ENCODE measurements at regions not wholly inside any gene's neighbourhood (a gene's known extent, or its start where the extent isn't known, plus 50 kb on each side); places are given as distances from the start of the nearest gene placed in this dataset.
"Not testable (repeated sequence)": the region's sequence is repeated elsewhere in the genome, so short reads cannot be mapped to it uniquely, and the experiment has no call there.

DNA sequence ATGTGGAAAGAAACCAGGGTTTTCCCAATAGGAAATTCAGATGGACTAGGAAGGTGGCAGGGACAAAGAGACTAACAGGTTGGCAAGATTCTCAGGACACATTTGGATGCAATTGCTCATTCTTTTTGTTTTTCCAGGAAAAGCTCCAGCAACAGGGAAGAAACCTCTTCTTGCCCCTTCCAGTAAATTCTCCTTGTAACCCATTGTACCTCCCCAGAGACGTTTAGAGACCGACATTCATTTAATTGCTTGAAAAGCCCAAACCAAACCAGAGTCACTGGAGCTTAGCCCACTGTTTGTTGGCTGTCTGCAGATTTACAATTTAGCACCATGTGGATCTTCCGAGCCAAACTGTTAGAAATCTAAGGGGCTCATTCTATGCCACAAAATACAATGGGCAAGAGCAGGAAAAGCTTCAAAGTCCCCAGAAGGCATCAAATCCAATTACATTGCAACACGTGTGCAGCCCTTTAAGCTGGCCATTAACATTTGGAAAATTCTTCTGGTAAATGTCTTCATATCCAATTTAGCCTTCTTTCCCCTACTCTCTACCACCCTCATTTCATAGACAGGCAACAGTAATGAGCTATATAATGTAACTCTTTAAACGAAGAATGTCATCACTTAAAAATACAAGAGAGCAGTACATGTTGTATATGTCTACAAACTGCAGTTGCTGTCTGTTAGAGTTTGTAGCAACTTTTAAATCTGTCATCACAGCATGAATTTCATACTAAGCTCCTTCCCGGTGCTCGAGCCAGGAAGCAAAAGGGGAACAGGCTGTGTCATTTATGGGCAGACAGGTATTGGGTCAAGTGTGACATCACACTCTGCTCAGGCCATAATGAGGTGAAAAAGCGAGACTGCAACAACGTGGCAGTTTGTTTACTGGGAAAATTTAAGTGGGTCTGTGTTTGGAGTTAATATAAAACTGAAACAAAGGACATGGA lies 235.6 kb upstream of the HNRNPA3 start:
- DNase-seq (ENCODE audit: low read depth) = no peak

DNA sequence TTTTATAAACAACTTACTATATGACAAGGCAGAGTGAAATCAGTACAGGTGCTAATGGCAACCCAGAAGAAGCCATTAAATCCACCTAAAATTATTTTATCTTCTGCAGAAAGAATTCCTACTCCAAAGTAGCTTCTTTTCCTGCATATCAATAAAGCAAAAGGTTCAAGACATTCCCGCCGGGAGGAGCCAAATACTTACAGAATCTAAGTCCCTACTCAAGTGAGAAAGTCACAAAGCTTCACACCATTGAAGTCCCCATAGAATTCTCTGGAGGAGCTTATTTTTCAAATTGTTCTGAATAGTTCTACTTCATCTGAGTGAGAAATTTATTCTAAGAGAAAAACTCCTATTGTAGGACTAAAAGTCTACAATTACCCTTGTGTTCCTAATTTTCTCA lies 233.7 kb upstream of the HNRNPA3 start:
- no peak for DNase-seq (ENCODE audit: low read depth)

DNA sequence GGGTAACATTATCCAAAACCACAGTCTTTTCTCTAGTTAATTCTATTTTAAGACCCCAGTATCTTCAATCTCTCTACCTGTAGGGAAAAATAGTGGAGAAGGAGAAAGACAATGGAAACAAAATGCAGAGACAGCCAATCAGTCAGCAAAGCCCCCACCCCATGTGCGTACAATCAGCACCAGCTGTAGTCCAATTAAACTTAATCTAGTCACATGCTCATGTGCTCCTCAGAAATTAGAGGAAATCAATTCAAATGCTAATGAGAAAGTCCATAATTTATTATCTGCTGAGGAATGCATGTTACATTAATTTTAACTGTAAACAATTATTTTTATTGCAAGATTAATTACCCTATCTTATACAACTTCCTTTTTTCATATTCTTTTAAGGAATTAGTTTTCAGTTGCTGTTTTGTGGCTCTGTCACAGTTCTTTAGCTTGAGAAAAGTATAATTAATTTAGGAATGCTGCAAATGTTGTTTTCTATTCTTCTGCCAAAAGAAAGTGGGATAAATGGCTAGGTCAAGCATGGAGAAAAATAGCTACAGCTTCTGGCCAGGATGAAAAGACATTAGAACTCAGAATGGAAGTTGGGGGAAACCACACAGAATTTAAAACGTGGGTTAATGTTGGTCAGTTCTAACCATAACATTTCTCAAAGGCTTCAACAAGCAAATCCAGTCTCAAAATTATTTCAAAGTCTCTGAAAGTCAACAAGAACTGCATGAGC lies 232.4 kb upstream of the HNRNPA3 start:
- DNase-seq (ENCODE audit: low read depth) = no peak

DNA sequence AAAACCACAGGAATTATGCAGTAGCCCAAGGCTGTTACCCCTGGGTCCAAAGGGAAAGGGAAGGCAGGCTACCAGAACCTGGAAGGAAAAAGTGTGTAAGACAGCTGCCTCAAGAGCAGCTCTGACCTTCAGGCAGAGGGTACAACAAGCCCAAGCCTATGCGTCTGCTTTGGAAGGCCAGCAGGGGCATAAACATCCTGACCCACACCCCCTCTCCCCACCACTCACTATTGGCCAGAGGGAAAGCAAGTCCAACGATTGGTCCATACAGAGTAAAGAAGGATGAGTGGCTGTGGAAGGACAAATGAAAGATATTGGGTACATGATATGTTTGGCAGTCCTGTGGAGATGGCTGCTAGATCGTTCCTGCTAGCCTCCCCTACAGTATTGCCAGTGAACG lies 227.6 kb upstream of the HNRNPA3 start:
- no peak for DNase-seq (ENCODE audit: low read depth)

DNA sequence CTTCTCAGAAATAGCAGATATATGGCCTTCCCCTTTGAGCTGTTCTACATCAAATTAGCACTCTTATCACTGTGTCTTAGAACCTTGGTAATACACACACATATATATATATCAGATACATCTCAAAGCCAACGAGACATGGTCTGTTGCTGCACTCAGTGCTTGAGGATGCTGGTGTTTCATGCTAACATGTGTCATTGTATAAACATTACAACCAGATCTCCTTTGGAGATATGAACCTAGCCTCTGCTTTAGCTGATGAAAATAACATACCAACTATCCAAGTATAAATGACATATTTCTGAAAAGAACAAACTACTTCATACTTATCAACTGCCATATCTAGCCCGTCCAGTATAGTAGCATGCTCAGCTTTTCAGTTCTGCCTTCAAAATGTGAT lies 226.7 kb upstream of the HNRNPA3 start:
- no peak for DNase-seq (ENCODE audit: low read depth)

DNA sequence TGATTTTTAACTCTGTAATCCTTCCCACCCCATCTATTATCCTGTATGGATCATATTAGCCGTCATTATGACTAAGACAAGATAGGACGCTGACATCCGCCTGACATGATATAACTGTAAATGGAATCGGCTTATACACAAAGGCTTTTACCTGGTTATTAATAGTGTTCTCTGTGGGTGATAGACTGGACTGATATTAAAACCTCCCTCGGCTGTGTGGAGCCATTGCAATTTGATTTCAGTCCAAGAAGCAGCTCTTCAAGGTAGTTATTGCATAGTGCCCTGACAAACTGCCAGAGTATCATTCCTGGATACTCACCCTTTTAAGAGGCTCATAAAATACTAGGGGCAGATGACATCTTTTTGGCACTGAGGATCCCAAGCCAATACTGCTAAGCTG lies 226.1 kb upstream of the HNRNPA3 start:
- no peak for DNase-seq (ENCODE audit: low read depth)

DNA sequence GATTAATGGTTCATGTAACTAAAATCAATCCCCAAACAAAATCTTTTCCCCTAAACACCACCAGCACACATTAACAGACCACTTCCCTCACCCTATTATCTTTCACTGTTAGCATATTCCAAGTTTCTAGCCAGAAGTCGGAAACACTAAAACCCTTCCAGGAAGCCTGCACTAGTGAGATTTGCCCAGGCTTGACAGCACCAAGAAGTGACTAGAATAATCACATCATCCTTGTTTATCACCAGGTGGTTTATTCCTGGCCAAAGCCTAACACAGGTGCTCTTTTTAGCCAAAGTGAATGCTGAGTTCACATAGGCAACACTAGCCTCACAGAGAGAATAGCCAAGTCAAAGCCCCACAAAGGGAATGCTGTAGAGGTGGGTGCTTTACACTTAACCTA lies 221.2 kb upstream of the HNRNPA3 start:
- DNase-seq (ENCODE audit: low read depth) = no peak

DNA sequence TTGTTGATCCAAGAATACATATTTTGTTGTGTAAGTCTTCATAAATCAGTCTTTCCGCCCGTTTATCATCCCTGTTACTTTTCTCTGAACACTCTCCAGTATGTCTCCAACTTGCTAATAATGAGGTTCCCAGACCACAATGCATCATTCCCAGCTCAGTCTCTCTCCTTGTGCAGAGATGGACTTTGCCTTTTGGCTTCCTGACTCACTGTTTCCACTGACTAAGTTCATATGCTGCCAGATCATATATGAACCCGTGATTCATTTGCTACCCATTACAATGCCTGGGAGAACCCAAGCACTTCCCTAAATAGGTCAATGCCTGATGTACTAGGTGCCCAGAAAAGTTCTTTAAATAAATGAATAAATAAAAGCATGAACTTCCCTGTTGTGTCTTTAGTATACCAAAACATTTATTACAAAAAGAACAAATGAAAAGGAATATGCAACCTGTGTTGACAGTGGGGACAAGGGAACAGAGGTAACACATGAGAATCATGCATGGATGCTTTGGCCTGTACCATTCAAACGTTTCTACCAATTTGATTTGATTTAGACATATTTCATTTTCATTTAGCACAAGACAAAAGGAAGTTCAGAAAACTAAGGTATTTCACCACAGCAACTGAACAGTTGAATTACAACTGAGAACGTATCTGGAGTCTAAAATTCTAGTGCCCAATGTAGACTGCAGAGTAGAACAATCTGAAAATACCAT lies 215.4 kb upstream of the HNRNPA3 start:
- DNase-seq (ENCODE audit: low read depth) = peak; percentile 99

DNA sequence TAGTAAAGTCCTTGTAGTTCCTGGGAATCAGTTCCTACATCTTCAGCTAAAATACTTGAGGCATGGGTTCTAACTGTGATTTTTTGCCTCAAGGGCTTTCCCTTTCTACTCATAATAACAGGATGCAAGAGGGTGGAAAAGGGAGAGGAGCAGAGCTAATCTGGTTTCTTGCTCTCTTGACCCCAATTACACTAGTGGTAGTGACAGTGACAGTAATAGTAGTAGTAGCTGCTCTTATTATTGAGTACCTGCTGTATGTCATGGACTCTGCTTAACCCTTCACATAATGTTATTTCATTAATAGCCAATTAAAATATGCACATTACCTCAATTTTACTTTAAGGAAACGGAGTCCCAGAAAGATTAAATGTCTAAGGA lies 214.8 kb upstream of the HNRNPA3 start:
- no peak for DNase-seq (ENCODE audit: low read depth)

DNA sequence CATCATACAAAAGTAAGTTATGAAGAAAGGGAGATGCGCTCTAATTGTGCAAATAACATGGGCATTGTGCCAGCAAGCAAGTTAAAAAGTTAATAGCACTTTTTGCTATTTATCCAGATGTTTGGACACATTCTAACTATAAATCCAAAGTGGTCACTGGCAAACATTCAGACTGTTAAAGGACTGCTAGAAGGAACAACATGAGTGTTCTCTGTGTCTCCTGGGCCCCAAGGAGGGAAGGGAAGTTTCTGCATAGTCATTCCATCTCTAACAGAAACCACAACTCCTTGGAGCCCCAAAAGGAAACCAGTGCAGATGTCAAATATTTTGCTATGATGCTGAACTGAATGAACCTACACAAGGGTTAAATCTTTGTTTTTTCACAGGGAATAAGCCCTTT lies 213.3 kb upstream of the HNRNPA3 start:
- DNase-seq (ENCODE audit: low read depth) = peak; percentile 94

DNA sequence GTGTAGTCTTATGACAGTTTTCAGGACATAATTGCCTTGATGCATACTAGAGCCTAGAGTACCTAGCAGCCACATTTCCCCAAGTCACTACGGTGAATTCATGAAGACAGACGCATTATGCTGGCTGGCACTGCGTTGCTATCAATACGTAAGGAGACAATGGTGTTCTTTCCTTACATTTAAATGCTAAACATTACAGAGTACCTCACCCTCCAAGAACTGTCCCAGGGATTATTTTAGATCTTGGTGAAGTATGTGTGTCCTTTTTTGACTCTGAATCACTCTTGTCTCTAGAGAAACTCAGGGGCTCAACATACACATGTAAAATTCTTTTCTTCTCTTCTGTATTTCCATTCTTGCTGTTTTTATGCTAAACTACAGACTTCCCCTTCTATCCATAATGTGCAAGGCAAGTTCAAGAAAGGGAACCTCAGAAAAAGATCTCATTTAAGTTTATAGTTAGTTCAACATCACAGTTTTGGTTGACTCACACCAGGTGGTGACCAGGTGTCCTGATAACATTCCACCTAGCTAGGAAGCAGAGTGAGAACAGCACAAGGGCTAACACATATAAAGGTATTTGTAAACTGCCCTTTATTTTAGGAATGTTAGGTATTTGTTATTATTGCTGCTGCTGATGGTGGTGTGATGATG lies 212.4 kb upstream of the HNRNPA3 start:
- DNase-seq (ENCODE audit: low read depth) = no peak

DNA sequence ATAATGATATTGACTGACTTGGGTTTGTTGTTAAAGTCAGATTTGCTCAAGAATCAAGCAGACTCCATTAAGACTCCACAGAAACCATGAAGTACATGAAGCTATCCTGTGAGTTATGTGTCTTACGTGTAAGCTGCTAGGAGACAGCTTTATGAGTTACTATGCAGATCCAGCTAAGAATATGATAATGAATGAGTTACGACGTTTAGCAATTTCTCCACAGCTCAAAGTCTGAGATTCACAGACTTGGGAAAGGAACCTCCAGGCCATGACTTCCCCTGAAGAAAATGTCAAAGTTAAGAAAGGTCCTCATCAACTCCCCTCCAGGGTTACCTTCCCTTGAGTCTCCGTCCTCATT lies 211.9 kb upstream of the HNRNPA3 start:
- DNase-seq (ENCODE audit: low read depth) = no peak

DNA sequence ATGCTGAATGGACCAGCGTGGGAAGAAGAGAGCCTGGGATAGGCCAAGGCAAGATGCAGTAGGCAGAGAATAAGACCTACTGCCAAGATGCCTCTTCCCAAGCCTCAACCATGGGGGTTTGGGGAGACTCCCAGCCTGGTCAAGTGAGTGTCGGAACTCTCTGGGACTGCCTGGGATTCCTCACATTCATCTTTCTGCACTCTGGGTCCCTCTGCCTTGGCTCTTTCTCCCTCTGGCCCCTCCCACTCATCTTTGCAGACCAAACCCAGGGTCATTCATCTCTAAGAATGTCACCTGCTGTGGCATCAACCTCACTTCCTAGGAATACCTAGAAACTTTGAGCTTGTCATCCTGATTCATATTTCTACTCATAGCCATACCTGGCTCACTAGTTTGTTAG lies 211.3 kb upstream of the HNRNPA3 start:
- no peak for DNase-seq (ENCODE audit: low read depth)

DNA sequence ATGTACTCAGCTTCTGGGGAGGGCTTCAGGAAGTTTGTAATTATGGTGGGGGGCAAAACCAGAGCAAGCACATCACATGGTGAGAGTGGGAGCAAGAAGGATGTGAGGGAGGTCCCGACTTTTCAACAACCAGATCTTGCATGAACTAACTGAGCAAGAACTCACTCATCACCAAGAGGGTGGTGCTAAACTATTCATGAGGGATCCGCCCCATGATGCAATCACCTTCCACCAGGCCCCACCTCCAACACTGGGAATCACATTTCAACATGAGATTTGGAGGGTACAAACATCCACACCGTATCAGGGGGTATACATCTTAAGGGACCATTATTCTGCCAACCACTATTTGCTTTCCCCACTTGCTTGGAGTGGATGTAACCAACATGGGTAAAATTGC lies 209.6 kb upstream of the HNRNPA3 start:
- no peak for DNase-seq (ENCODE audit: low read depth)

DNA sequence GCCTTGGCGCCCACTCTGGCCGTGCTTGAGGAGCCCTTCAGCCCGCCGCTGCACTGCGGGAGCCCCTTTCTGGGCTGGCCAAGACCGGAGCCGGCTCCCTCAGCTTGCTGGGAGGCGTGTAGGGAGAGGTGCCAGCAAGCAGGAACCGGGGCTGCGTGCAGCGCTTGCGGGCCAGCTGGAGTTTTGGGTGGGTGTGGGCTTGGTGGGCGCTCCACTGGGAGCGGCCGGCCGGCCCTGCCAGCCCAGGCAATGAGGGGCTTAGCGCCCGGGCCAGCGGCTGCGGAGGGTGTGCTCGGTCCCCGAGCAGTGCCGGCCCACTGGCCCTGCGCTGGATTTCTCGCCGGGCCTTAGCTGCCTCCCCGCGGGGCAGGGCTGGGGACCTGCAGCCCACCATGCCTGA lies 204.9 kb upstream of the HNRNPA3 start:
- not testable (repeated sequence) for DNase-seq (ENCODE audit: low read depth)

DNA sequence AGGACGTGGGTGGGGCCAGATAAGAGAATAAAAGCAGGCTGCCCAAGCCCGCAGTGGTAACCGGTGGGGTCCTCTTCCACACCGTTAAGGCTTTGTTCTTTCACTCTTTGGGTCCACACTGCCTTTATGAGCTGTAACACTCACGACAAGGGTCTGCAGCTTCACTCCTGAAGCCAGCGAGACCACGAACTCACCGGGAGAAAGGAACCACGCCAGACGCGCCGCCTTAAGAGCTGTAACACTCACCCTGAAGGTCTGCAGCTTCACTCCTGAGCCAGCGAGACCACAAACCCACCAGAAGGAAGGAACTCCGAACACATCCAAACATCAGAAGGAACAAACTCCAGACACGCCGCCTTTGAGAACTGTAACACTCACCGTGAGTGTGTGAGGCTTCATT lies 203.9 kb upstream of the HNRNPA3 start:
- not testable (repeated sequence) for DNase-seq (ENCODE audit: low read depth)

DNA sequence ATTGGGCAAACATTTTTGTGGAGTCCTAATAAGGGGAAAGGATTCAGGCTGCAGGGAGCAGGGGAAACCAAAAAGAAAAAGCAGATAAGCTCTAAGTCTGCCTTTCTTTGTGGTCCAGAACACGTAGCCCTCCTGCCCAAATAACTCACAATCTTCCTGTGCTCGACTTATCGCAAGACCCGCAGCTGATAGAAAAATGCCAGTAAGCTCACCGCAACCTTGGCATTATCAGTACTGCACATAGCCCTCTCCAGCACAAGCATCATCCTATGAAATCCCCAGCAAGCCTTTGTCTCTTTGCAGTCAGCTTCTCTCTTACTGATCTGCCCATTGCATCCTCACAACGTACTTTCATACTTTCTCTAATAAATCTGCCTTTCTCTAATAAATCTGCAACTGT lies 202.4 kb upstream of the HNRNPA3 start:
- DNase-seq (ENCODE audit: low read depth) = no peak

DNA sequence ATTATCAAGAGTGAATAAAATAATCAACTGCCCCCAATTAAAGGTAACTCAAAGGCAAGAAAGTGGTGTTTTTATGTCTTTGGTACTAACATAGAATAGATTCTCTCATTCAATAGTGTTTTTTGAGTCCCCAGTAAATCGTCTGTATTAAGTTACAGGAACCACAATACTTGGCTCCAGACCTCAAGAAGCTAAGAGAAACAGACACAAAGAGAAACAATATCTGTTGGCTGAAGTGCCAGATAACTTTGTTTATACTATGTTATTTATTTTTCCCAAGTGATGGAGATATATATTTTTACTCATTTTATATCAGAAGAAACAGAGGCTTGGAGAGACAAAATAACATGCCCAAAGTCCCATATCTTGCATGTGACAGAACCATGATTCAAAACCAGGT lies 201.7 kb upstream of the HNRNPA3 start:
- no peak for DNase-seq (ENCODE audit: low read depth)

DNA sequence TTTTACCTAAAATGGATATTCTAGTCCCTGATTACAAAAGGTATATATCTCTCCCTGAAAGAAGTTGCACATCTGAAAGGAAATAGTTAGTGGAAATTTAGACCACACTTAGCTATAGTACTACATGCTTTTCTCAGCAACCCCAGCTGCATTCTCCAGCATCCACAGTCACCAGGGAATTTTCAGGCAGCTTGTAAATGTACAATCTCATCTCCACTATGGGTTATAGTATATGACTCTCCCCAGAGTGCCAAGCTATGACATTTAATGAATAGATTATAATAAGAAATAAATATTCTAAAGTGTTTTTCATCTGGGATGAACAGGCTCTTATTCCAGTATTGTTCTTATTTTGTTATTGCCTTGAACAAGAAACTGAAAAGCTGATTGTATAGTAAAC lies 197.6 kb upstream of the HNRNPA3 start:
- no peak for DNase-seq (ENCODE audit: low read depth)

DNA sequence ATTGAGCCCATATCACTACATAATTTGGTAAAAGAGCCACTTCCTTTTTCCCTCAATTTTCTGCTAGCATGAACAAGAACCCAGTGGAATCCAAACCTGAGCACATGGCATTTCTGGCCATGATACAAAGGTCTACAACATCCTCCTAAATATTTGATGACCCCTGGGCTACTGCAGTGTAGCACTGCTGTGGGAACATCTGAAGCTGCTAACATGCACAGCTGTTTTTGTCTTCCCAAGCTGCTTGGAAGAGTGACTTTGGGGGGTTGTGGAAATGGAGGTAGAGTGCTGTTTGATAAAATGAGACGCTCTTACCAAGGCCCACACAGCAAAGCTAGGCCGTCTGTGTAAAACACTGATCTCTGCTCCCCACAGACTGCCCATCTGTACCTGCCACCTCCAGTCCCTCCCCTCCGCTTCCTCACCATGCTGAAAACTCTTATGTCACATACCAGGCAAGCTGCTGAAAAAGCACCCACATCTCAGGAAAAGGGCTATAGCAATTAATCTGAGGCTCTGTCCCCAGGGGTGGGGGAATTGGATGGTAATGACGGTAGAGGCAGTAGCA lies 197.2 kb upstream of the HNRNPA3 start:
- DNase-seq (ENCODE audit: low read depth) = no peak

DNA sequence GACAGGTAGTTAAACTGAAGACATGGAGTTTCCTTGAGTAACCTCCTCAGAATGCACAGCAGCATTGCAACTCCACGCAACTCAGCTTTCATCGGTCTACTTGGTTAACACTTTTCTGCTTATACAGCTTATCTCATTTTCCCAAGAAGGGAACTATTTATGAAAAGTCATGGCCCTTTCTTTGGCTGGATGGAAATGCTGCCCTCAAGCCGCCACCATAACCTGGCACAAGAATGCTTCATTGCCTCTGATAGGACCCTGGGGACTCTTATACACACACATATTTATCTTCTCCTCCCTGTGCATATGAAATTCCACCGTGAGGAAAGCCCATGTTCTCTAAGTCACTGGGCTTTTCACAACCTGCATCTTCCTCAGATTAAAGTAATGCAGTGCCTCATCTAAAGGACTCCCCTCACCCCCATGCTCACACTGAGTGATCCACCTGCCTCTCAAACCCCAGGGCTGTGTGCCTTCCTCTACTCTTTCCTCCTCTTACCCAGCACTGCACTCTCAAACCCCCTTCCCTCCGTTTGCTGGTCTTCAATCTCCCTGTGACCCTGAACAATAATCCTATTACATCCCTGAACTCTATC lies 192.0 kb upstream of the HNRNPA3 start:
- no peak for DNase-seq (ENCODE audit: low read depth)

Data from stromal cell of bone marrow (primary cell).